GM19099 (cell line): ENCODE measurements at regions not wholly inside any gene's neighbourhood (a gene's known extent, or its start where the extent isn't known, plus 50 kb on each side); places are given as distances from the start of the nearest gene placed in this dataset.

Experiments used
- POLR2A ChIP-seq: IDR thresholded peaks from 3 replicates; pipeline ENCODE4 v1.6.1; 2011; ENCODE audit warnings: low read depth; ENCODE audit not compliant: insufficient read length; ENCODE audit errors: extremely low read depth

GRCh38 chr22:47237890-47238480 lies 475.5 kb downstream of the TBC1D22A start:
- TF ChIP-seq POLR2A = no peak

- TF ChIP-seq POLR2A = no peak
Measured at GRCh38 chr22:47236718-47237117, 474.3 kb downstream of the TBC1D22A start.

GRCh38 chr22:47236161-47236560 lies 473.7 kb downstream of the TBC1D22A start:
- TF ChIP-seq POLR2A = no peak

- no peak for TF ChIP-seq POLR2A
Measured at GRCh38 chr22:47233316-47234243, 471.1 kb downstream of the TBC1D22A start.

- TF ChIP-seq POLR2A = no peak
Measured at GRCh38 chr22:47232753-47233152, 470.3 kb downstream of the TBC1D22A start.

- TF ChIP-seq POLR2A = no peak
Measured at GRCh38 chr22:47232197-47232596, 469.7 kb downstream of the TBC1D22A start.

- no peak for TF ChIP-seq POLR2A
Measured at GRCh38 chr22:47231759-47232158, 469.3 kb downstream of the TBC1D22A start.

GRCh38 chr22:47230741-47231140 lies 468.3 kb downstream of the TBC1D22A start:
- no peak for TF ChIP-seq POLR2A

GRCh38 chr22:47230251-47230650 lies 467.8 kb downstream of the TBC1D22A start:
- TF ChIP-seq POLR2A = no peak

- TF ChIP-seq POLR2A = no peak
Measured at GRCh38 chr22:47228767-47229166, 466.3 kb downstream of the TBC1D22A start.

GRCh38 chr22:47225931-47226633 lies 463.6 kb downstream of the TBC1D22A start:
- TF ChIP-seq POLR2A = no peak

- TF ChIP-seq POLR2A = no peak
Measured at GRCh38 chr22:47225080-47225930, 462.9 kb downstream of the TBC1D22A start.
